DND-41 (cell line): ENCODE measurements at regions not wholly inside any gene's neighbourhood (a gene's known extent, or its start where the extent isn't known, plus 50 kb on each side); places are given as distances from the start of the nearest gene placed in this dataset.

Source experiments
- ATAC-seq: fragments of 200-7000 bp; cut with Tn5 transposase; 3 replicates; pipeline ENCODE4 v1.9.1; 2021; ENCODE audit warnings: low read depth; ENCODE audit not compliant: insufficient read depth
- DNase-seq: peaks from one replicate; pipeline ENCODE4 v3.0.0-alpha.2; 2020
- H2AFZ ChIP-seq: 2 replicates; pipeline ENCODE4 v1.6.0; 2012; ENCODE audit warnings: low read depth, low read length
- H3K27ac ChIP-seq: 2 replicates; pipeline ENCODE4 v1.5.1; 2012; ENCODE audit warnings: low read length, inconsistent platforms
- H3K27me3 ChIP-seq: fragments of 200-600 bp; sonication (generic); 2 replicates; pipeline ENCODE4 v1.6.0; 2012; ENCODE audit warnings: low read length, mild to moderate bottlenecking, inconsistent platforms; ENCODE audit not compliant: insufficient read depth, poor library complexity
- H3K36me3 ChIP-seq: 2 replicates; pipeline ENCODE4 v1.5.1; 2012; ENCODE audit warnings: low read length, inconsistent platforms; ENCODE audit not compliant: insufficient read depth
- H3K4me1 ChIP-seq: 2 replicates; pipeline ENCODE4 v1.5.1; 2012; ENCODE audit warnings: mild to moderate bottlenecking, low read length; ENCODE audit not compliant: insufficient read depth
- H3K4me2 ChIP-seq: 2 replicates; pipeline ENCODE4 v1.6.0; 2012; ENCODE audit warnings: mild to moderate bottlenecking, moderate library complexity, low read length, inconsistent platforms; ENCODE audit not compliant: insufficient read depth
- H3K4me3 ChIP-seq, 2 experiments: fragments of 200-600 bp in 1 of 2; shearing (Covaris generic) in 1 of 2; 2 replicates each; pipeline ENCODE4 v1.5.1; 2012 to 2016; ENCODE audit warnings: inconsistent platforms in 2 of 2, low read length in 2 of 2, mild to moderate bottlenecking in 2 of 2, low read depth in 1 of 2, moderate library complexity in 1 of 2
- H3K79me2 ChIP-seq: 2 replicates; pipeline ENCODE4 v1.6.0; 2012; ENCODE audit warnings: low read length, inconsistent platforms; ENCODE audit not compliant: insufficient read depth
- H3K9ac ChIP-seq: 2 replicates; pipeline ENCODE4 v1.6.0; 2012; ENCODE audit warnings: low read depth, mild to moderate bottlenecking, inconsistent platforms, low read length, moderate library complexity
- H3K9me3 ChIP-seq: 2 replicates; pipeline ENCODE4 v1.5.1; 2012; ENCODE audit warnings: low read length, moderate library complexity, mild to moderate bottlenecking, inconsistent platforms; ENCODE audit not compliant: insufficient read depth, severe bottlenecking
- H4K20me1 ChIP-seq: 2 replicates; pipeline ENCODE4 v1.6.0; 2012; ENCODE audit warnings: low read length; ENCODE audit not compliant: insufficient read depth
- EZH2 ChIP-seq: IDR thresholded peaks from 3 replicates; pipeline ENCODE4 v1.6.1; 2012; ENCODE audit warnings: borderline replicate concordance, low read depth, mild to moderate bottlenecking, moderate library complexity, low read length, inconsistent platforms; ENCODE audit not compliant: severe bottlenecking
- TF ChIP-seq, protein P1 (sequence below): IDR thresholded peaks from 2 replicates; pipeline ENCODE4 v1.5.1; 2012; ENCODE audit warnings: borderline replicate concordance, low read length, moderate library complexity, mild to moderate bottlenecking; ENCODE audit not compliant: poor library complexity, severe bottlenecking; ENCODE audit errors: extremely low read depth

DNA sequence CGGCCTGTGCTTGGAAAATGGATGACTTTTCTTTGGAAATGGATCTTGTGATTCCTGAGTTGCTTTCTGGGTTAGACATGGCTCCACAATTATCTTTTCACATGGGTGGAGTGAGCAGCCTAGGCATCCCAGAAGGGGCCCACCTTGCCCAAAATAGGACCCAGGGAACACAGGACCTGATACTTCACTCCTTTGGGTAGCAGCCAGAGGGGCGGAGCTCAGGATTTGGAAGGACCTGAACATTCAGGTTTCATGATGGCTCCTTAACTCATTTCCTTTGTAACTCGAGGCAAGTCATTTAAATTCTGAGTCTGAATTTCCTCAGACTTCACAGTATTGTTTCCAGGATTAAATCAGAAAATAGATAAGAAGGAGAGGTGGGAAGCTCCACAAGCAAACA is 178.3 kb upstream of the ZMIZ1 start:
- Histone ChIP-seq H3K4me2 (no peak overlapping the region), H3K27me3 (peaks cover 10% of the 10 kb centered on the region)
- no peak for TF ChIP-seq EZH2
- TF ChIP-seq, protein P1, sequence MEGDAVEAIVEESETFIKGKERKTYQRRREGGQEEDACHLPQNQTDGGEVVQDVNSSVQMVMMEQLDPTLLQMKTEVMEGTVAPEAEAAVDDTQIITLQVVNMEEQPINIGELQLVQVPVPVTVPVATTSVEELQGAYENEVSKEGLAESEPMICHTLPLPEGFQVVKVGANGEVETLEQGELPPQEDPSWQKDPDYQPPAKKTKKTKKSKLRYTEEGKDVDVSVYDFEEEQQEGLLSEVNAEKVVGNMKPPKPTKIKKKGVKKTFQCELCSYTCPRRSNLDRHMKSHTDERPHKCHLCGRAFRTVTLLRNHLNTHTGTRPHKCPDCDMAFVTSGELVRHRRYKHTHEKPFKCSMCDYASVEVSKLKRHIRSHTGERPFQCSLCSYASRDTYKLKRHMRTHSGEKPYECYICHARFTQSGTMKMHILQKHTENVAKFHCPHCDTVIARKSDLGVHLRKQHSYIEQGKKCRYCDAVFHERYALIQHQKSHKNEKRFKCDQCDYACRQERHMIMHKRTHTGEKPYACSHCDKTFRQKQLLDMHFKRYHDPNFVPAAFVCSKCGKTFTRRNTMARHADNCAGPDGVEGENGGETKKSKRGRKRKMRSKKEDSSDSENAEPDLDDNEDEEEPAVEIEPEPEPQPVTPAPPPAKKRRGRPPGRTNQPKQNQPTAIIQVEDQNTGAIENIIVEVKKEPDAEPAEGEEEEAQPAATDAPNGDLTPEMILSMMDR: no peak

DNA sequence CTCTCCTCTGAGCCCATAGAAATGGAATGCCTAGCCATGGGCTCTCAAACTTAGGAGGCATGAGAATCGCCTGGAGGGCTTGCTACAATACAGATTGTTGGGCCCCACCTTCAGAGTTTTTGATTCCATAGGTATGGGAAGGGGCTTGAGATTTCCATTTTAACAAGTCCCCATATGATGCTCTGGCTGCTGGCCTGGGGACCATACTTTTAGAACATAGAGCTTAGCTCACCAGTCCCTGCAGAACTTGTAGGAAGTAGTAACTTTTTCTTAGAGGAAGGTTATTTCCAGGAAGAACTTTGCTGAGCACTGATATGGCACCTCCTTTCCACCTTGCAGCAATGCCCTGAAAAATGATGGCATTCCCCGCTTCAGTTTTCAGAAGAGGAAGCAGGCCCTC is 177.0 kb upstream of the ZMIZ1 start:
- no peak overlapping the region for H3K9ac ChIP-seq
- H2AFZ ChIP-seq: no peak overlapping the region
- no peak for ATAC-seq

More for the DNA sequence above, 178.3 kb upstream of the ZMIZ1 start:
- Histone ChIP-seq H3K79me2 (no peaks in the 10 kb centered on the region), H3K4me1 (no peaks in the 10 kb centered on the region), H3K9me3 (peaks cover 10% of the 10 kb centered on the region), H3K9ac (no peak overlapping the region), H3K27ac (no peak overlapping the region), H3K4me3 (no peak overlapping the region), H4K20me1 (no peaks in the 10 kb centered on the region), H3K36me3 (no peaks in the 10 kb centered on the region), H2AFZ (no peak overlapping the region)
- DNase-seq (no peak), ATAC-seq (no peak)

DNA sequence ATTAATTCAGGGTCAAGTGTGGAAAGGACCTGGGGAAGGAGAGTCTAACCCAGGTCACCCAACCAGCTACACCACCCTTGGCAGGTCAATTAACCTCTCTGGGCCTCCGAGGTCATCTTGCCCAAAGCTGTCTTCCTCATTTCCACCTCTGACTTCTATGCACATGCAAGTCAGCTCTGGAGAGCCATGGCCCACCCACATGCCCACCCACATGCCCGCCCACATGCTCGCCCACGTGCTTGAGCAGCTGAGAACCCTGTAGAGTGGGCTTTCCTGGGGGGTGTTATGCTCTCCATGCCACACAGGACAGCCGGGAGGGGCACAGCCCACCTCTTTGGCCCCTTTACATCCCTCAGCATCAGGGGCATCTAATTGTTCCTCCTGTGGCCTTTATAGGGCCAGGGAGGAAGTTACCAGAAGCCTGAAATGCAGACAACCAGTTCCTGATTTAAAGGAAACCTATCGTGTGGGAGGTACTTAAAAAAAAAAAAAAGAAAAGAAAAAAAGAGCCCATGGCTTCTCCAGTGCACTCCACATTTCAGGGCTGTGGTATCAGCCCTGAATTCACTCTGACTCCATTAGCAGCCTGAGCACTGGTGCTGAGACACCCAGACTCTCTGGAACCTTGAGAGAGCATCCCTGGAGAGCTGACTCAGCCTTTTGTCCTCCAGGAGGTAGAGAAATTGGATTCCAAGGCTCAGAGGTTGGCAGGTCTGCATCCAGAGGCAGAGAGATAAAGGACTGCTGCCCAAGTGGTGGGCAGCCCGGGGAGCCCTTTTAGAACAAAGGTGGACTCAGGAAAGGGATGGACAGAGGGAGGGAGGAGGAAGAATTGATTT is 176.2 kb upstream of the ZMIZ1 start:
- no peak for DNase-seq
- Histone ChIP-seq H3K27me3 (peaks cover 10% of the 10 kb centered on the region), H3K4me3 (no peak overlapping the region), H3K4me1 (no peaks in the 10 kb centered on the region), H3K4me2 (no peak overlapping the region), H3K79me2 (no peaks in the 10 kb centered on the region), H3K36me3 (no peaks in the 10 kb centered on the region), H4K20me1 (no peaks in the 10 kb centered on the region), H3K9me3 (no peaks in the 10 kb centered on the region), H3K9ac (no peak overlapping the region), H2AFZ (no peak overlapping the region), H3K27ac (no peak overlapping the region)
- TF ChIP-seq, protein P1: no peak
- no peak for TF ChIP-seq EZH2
- no peak for ATAC-seq

More for the DNA sequence above, 177.0 kb upstream of the ZMIZ1 start:
- peaks cover 10% of the 10 kb centered on the region for H3K27me3 ChIP-seq
- H3K4me1 ChIP-seq: no peaks in the 10 kb centered on the region
- TF ChIP-seq, protein P1: no peak
- TF ChIP-seq EZH2: no peak
- H4K20me1 ChIP-seq: no peaks in the 10 kb centered on the region
- no peak for DNase-seq
- H3K36me3 ChIP-seq: no peaks in the 10 kb centered on the region
- H3K27ac ChIP-seq: no peak overlapping the region
- H3K79me2 ChIP-seq: no peaks in the 10 kb centered on the region
- H3K4me2 ChIP-seq: no peak overlapping the region
- H3K9me3 ChIP-seq: no peaks in the 10 kb centered on the region
- no peak overlapping the region for H3K4me3 ChIP-seq
